HG03139 (cell line): ENCODE measurements at regions not wholly inside any gene's neighbourhood (a gene's known extent, or its start where the extent isn't known, plus 50 kb on each side); places are given as distances from the start of the nearest gene placed in this dataset.

Source experiments
- ATAC-seq: cut with Tn5 transposase; IDR thresholded peaks from one replicate; pipeline ENCODE4 v1.9.1; 2021; ENCODE audit not compliant: unreplicated experiment

GRCh38 chr6:114588726-114589125 is 245.9 kb upstream of the HS3ST5 start:
- ATAC-seq: no peak

GRCh38 chr6:114586298-114586697 is 243.5 kb upstream of the HS3ST5 start:
- ATAC-seq: no peak

- no peak for ATAC-seq
Observed at GRCh38 chr6:114581293-114581692, 238.5 kb upstream of the HS3ST5 start.

- no peak for ATAC-seq
Observed at GRCh38 chr6:114580882-114581281, 238.1 kb upstream of the HS3ST5 start.

- no peak for ATAC-seq
Observed at GRCh38 chr6:114579486-114579885, 236.7 kb upstream of the HS3ST5 start.

- no peak for ATAC-seq
Observed at GRCh38 chr6:114577109-114577508, 234.3 kb upstream of the HS3ST5 start.

GRCh38 chr6:114576330-114576729 is 233.5 kb upstream of the HS3ST5 start:
- no peak for ATAC-seq

- no peak for ATAC-seq
Observed at GRCh38 chr6:114569669-114570068, 226.8 kb upstream of the HS3ST5 start.

GRCh38 chr6:114564302-114564933 is 221.6 kb upstream of the HS3ST5 start:
- ATAC-seq: no peak

- ATAC-seq: no peak
Observed at GRCh38 chr6:114559419-114559818, 216.6 kb upstream of the HS3ST5 start.

- no peak for ATAC-seq
Observed at GRCh38 chr6:114558153-114558552, 215.3 kb upstream of the HS3ST5 start.

- no peak for ATAC-seq
Observed at GRCh38 chr6:114556846-114557488, 214.1 kb upstream of the HS3ST5 start.

GRCh38 chr6:114550316-114550715 is 207.5 kb upstream of the HS3ST5 start:
- no peak for ATAC-seq

GRCh38 chr6:114543696-114544095 is 200.9 kb upstream of the HS3ST5 start:
- no peak for ATAC-seq

GRCh38 chr6:114541794-114542193 is 199.0 kb upstream of the HS3ST5 start:
- ATAC-seq: no peak

- ATAC-seq: no peak
Observed at GRCh38 chr6:114537977-114538376, 195.2 kb upstream of the HS3ST5 start.

GRCh38 chr6:114534813-114535212 is 192.0 kb upstream of the HS3ST5 start:
- ATAC-seq: no peak

- ATAC-seq: no peak
Observed at GRCh38 chr6:114524081-114524480, 181.3 kb upstream of the HS3ST5 start.

- no peak for ATAC-seq
Observed at GRCh38 chr6:114523508-114523907, 180.7 kb upstream of the HS3ST5 start.

- ATAC-seq: no peak
Observed at GRCh38 chr6:114521926-114522325, 179.1 kb upstream of the HS3ST5 start.

GRCh38 chr6:114520976-114521375 is 178.2 kb upstream of the HS3ST5 start:
- ATAC-seq: no peak

GRCh38 chr6:114514170-114514569 is 171.3 kb upstream of the HS3ST5 start:
- no peak for ATAC-seq

- ATAC-seq: no peak
Observed at GRCh38 chr6:114471450-114471849, 128.6 kb upstream of the HS3ST5 start.
